IgD-negative memory B cell (primary cell): ENCODE measurements at regions not wholly inside any gene's neighbourhood (a gene's known extent, or its start where the extent isn't known, plus 50 kb on each side); places are given as distances from the start of the nearest gene placed in this dataset.

Experiments
- H3K27ac Mint-ChIP-seq, 3 donors: one replicate each; pipeline ENCODE4 v1.8.0; 2020 to 2022; ENCODE audit warnings: mild to moderate bottlenecking in 3 of 3, mixed read lengths in 3 of 3, moderate library complexity in 1 of 3
- H3K27me3 Mint-ChIP-seq: one replicate; pipeline ENCODE4 v1.8.0; 2021; ENCODE audit warnings: mixed read lengths
- H3K36me3 Mint-ChIP-seq: one replicate; pipeline ENCODE4 v1.8.0; 2020; ENCODE audit warnings: mild to moderate bottlenecking, mixed read lengths
- H3K4me1 Mint-ChIP-seq, 3 donors: one replicate each; pipeline ENCODE4 v1.8.0; 2020 to 2022; ENCODE audit warnings: mixed read lengths in 3 of 3, mild to moderate bottlenecking in 1 of 3
- H3K4me3 Mint-ChIP-seq, 4 donors: one replicate each; pipeline ENCODE4 v1.8.0; 2020 to 2022; ENCODE audit warnings: mild to moderate bottlenecking in 4 of 4, mixed read lengths in 4 of 4, moderate library complexity in 3 of 4
- H3K9me3 Mint-ChIP-seq, 3 donors: one replicate each; pipeline ENCODE4 v1.8.0; 2020 to 2021; ENCODE audit warnings: mixed read lengths in 3 of 3, mild to moderate bottlenecking in 1 of 3

GRCh38 chr3:159818399-159818798 lies 170.2 kb upstream of the IL12A start:
- H3K36me3 Mint-ChIP-seq = no peaks in the 10 kb centered on the region
- peaks cover 0 to 4% (median 0%) of the 10 kb centered on the region in 3 donors for H3K4me1 Mint-ChIP-seq
- H3K4me3 Mint-ChIP-seq = no peak overlapping the region
- peaks cover 11% of the 10 kb centered on the region for H3K27me3 Mint-ChIP-seq
- H3K9me3 Mint-ChIP-seq = peaks cover 0 to 2% (median 0%) of the 10 kb centered on the region in 3 donors
- no peak overlapping the region for H3K27ac Mint-ChIP-seq

DNA sequence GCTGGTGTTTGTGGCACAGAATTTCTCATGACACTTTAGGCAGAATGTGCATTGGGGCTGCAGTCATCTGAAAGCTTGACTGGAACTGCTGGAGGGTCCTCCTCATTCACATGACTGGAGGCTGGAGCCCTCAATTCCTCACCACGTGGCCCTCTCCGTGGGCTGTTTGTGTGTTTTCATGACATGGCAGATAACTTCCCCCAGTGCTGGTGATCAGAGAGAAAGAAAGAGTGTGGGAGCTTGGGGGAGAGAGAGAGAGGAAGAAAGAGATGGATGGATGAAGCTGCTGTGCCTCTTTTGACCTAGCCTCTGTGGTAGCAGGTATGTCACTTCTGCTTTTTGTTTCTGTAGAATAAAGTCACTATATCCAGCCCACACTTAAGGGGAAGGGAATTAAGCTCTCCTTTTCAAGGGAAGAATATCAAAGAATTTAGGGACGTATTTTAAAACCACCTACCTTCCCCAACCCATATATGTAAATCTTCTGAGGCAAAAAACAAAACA lies 169.6 kb upstream of the IL12A start:
- peaks cover 0 to 2% (median 0%) of the 10 kb centered on the region in 3 donors for H3K9me3 Mint-ChIP-seq
- no peak overlapping the region for H3K27ac Mint-ChIP-seq
- peaks cover 11% of the 10 kb centered on the region for H3K27me3 Mint-ChIP-seq
- no peak overlapping the region for H3K4me3 Mint-ChIP-seq
- no peaks in the 10 kb centered on the region for H3K36me3 Mint-ChIP-seq
- H3K4me1 Mint-ChIP-seq = peaks cover 0 to 4% (median 0%) of the 10 kb centered on the region in 3 donors

GRCh38 chr3:159819676-159820075 lies 169.0 kb upstream of the IL12A start:
- H3K4me1 Mint-ChIP-seq = peaks cover 0 to 4% (median 0%) of the 10 kb centered on the region in 3 donors
- peaks cover 11% of the 10 kb centered on the region for H3K27me3 Mint-ChIP-seq
- peaks cover 0 to 2% (median 0%) of the 10 kb centered on the region in 3 donors for H3K9me3 Mint-ChIP-seq
- no peaks in the 10 kb centered on the region for H3K36me3 Mint-ChIP-seq
- H3K4me3 Mint-ChIP-seq = no peak overlapping the region
- H3K27ac Mint-ChIP-seq = no peak overlapping the region

- H3K4me1 Mint-ChIP-seq = peaks cover 0 to 4% (median 0%) of the 10 kb centered on the region in 3 donors
- no peaks in the 10 kb centered on the region for H3K36me3 Mint-ChIP-seq
- peaks cover 0 to 2% (median 0%) of the 10 kb centered on the region in 3 donors for H3K9me3 Mint-ChIP-seq
- H3K27me3 Mint-ChIP-seq = peaks cover 9% of the 10 kb centered on the region
- H3K27ac Mint-ChIP-seq = no peak overlapping the region
- H3K4me3 Mint-ChIP-seq = no peak overlapping the region
These were observed 167.5 kb upstream of the IL12A start for GRCh38 chr3:159821110-159821509.

GRCh38 chr3:159821736-159822135 lies 166.9 kb upstream of the IL12A start:
- peaks cover 0 to 2% (median 0%) of the 10 kb centered on the region in 3 donors for H3K9me3 Mint-ChIP-seq
- H3K4me1 Mint-ChIP-seq = peaks cover 0 to 4% (median 0%) of the 10 kb centered on the region in 3 donors
- H3K36me3 Mint-ChIP-seq = no peaks in the 10 kb centered on the region
- H3K4me3 Mint-ChIP-seq = no peak overlapping the region
- H3K27ac Mint-ChIP-seq = no peak overlapping the region
- peaks cover 9% of the 10 kb centered on the region for H3K27me3 Mint-ChIP-seq

DNA sequence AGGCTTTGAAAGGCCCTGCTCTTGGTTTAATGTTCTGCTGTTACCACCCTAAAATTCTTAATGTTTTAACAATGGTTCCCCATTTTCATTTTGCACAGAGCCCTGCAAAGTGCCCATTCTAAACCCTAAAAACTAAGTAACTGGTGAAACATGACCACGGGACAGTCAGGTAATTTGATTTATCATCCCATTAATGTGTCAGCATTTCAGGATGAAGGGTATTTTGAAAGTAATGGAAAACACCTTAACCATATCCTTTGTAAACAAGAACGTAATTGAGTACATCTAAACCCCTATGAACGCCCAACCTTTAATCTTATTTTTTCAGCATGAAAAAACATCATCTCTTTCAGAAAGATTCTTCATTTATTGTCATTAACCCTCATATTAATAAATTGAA lies 164.9 kb upstream of the IL12A start:
- H3K36me3 Mint-ChIP-seq = no peaks in the 10 kb centered on the region
- H3K27me3 Mint-ChIP-seq = peaks cover 11% of the 10 kb centered on the region
- peaks cover 0 to 4% (median 3%) of the 10 kb centered on the region in 3 donors for H3K4me1 Mint-ChIP-seq
- no peak overlapping the region for H3K27ac Mint-ChIP-seq
- peaks cover 0 to 2% (median 0%) of the 10 kb centered on the region in 3 donors for H3K9me3 Mint-ChIP-seq
- H3K4me3 Mint-ChIP-seq = no peak overlapping the region

DNA sequence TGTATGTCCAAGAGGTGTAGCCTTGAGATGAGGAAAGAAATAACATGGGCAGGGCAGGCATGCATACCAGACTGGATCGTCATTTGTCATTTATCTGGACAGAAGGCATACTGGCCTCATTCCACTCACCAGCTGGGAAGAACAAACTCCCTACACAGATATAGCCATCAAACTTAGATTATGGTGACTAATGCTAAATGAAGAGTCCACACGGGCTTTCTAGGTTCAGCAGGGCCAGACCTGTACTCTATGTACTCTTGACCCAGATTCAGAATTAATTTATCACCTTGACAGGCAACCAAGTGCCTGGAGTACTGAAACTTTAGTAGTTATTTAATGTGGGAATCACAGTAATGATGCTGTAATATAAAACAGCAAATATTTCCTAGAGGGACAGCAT lies 164.3 kb upstream of the IL12A start:
- Mint-ChIP-seq H3K4me3 (no peak overlapping the region), H3K4me1 (peaks cover 0 to 3% (median 1%) of the 10 kb centered on the region in 3 donors), H3K9me3 (peaks cover 0 to 2% (median 0%) of the 10 kb centered on the region in 3 donors), H3K27ac (no peak overlapping the region), H3K36me3 (no peaks in the 10 kb centered on the region), H3K27me3 (peaks cover 11% of the 10 kb centered on the region)

- Mint-ChIP-seq H3K27ac (no peak overlapping the region), H3K4me3 (no peak overlapping the region), H3K36me3 (no peaks in the 10 kb centered on the region), H3K9me3 (peaks cover 0 to 2% (median 0%) of the 10 kb centered on the region in 3 donors), H3K4me1 (peaks cover 0 to 3% (median 1%) of the 10 kb centered on the region in 3 donors), H3K27me3 (peaks cover 8% of the 10 kb centered on the region)
These were observed 163.3 kb upstream of the IL12A start for GRCh38 chr3:159825216-159825854.

DNA sequence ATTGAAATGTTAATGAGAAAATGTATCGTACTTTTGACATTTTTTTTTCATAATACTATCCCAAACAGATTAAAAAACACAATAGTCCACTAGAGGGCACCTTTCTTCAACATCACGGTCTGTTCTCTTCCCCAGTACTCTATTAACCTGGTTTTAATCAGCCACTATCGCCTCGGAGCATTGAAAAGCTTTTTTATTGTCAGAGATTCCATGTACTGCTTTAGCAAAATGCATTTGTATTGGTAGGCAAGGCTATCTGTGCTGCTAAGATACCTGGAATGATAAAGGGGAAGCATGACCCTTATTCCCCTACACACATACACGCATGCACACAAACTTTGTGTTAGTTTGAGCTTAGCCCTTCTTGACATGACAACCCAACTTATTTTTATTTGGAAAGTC lies 160.1 kb upstream of the IL12A start:
- peaks cover 2% of the 10 kb centered on the region for H3K36me3 Mint-ChIP-seq
- no peak overlapping the region for H3K27ac Mint-ChIP-seq
- H3K27me3 Mint-ChIP-seq = peaks cover 1% of the 10 kb centered on the region
- no peaks in the 10 kb centered on the region for H3K9me3 Mint-ChIP-seq
- peaks cover 0 to 3% (median 0%) of the 10 kb centered on the region in 3 donors for H3K4me1 Mint-ChIP-seq
- H3K4me3 Mint-ChIP-seq = no peak overlapping the region

- Mint-ChIP-seq H3K36me3 (peaks cover 2% of the 10 kb centered on the region), H3K4me1 (peaks cover 0 to 3% (median 0%) of the 10 kb centered on the region in 3 donors), H3K27ac (no peak overlapping the region), H3K27me3 (peaks cover 1% of the 10 kb centered on the region), H3K9me3 (no peaks in the 10 kb centered on the region), H3K4me3 (no peak overlapping the region)
These were observed 159.6 kb upstream of the IL12A start for GRCh38 chr3:159829056-159829455.

GRCh38 chr3:159829539-159830227 lies 159.0 kb upstream of the IL12A start:
- H3K36me3 Mint-ChIP-seq = peaks cover 2% of the 10 kb centered on the region
- H3K27ac Mint-ChIP-seq = no peak overlapping the region
- peaks cover 0 to 3% (median 0%) of the 10 kb centered on the region in 3 donors for H3K4me1 Mint-ChIP-seq
- peaks cover 1% of the 10 kb centered on the region for H3K27me3 Mint-ChIP-seq
- H3K4me3 Mint-ChIP-seq = no peak overlapping the region
- no peaks in the 10 kb centered on the region for H3K9me3 Mint-ChIP-seq

DNA sequence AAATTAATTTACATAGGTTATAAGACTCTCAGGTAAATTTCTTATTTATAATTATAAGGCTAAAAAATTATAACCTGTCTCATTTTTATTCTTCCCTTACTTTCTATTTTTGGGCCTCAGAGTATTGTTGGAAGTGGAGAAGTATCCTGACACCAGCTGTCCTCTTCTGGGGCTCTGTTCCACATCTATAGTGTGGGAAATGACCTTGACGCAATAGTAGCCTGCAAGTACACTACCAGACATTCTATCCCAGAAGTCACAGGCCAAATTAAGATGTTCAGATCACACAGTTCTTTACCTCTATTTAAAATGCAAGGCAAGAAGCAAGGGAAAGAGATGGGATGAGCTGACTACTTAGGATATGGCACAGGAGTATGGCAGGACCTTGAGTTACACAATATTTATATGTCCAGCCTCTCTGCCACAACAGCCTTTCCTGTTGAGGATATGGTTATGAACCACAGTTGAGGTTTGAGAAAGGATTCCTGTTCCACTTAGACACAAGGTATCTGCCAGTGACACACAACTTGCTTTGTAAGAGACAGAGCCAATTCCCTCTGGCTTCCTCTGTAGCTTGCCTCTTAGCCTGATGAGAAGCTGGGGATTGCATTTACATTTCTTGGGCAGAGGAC lies 158.0 kb upstream of the IL12A start:
- H3K27ac Mint-ChIP-seq = no peak overlapping the region
- H3K27me3 Mint-ChIP-seq = peaks cover 1% of the 10 kb centered on the region
- H3K4me3 Mint-ChIP-seq = no peak overlapping the region
- peaks cover 0 to 3% (median 0%) of the 10 kb centered on the region in 3 donors for H3K4me1 Mint-ChIP-seq
- peaks cover 2% of the 10 kb centered on the region for H3K36me3 Mint-ChIP-seq
- no peaks in the 10 kb centered on the region for H3K9me3 Mint-ChIP-seq

- H3K27ac Mint-ChIP-seq = no peak overlapping the region
- peaks cover 1% of the 10 kb centered on the region for H3K27me3 Mint-ChIP-seq
- no peak overlapping the region for H3K4me3 Mint-ChIP-seq
- H3K9me3 Mint-ChIP-seq = no peaks in the 10 kb centered on the region
- peaks cover 0 to 3% (median 0%) of the 10 kb centered on the region in 3 donors for H3K4me1 Mint-ChIP-seq
- peaks cover 2% of the 10 kb centered on the region for H3K36me3 Mint-ChIP-seq
These were observed 157.2 kb upstream of the IL12A start for GRCh38 chr3:159831466-159831865.

DNA sequence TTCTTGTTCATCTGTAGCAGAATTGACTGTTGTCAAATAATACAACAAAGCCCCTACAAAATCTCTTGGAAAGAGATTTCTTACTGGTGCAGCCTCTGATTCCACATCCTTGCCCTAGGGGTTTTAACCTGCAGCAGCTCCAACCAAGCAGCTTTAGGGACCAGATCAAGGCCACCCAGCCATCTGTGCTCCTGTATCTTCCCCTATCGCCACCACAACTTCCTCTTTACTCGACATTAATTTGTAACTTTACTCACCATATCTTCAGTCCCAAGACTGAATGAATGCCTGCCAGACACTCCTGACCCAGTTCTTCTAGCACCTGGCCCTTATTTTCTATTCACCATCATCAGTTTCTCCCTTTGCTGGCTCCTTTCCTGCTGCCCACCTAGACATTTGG lies 156.6 kb upstream of the IL12A start:
- Mint-ChIP-seq H3K27me3 (peaks cover 1% of the 10 kb centered on the region), H3K4me3 (no peak overlapping the region), H3K27ac (no peak overlapping the region), H3K36me3 (peaks cover 2% of the 10 kb centered on the region), H3K9me3 (no peaks in the 10 kb centered on the region), H3K4me1 (peaks cover 0 to 3% (median 0%) of the 10 kb centered on the region in 3 donors)

DNA sequence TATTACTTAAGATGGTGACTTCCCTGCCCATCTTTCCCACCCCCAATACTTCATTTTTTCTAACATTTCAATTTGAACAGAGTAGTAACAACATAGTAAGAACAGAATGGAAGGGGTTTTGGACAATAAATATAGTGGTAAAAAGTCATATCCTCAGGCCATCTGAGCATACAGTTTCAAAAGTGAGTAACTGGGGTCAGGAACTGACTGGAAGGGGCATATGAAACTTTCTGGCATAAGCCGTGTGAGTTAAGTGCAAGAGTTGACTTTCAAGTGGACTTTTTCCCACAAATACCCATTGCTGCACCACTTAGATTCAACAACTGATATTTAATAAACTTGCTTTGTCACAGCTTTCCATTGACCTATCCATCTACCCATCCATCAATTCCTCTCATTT lies 153.5 kb upstream of the IL12A start:
- Mint-ChIP-seq H3K27ac (no peak overlapping the region), H3K27me3 (peaks cover 3% of the 10 kb centered on the region), H3K9me3 (no peaks in the 10 kb centered on the region), H3K4me3 (no peak overlapping the region), H3K36me3 (peaks cover 2% of the 10 kb centered on the region), H3K4me1 (peaks cover 0 to 1% (median 0%) of the 10 kb centered on the region in 3 donors)
